ENCODE measurements at regions not wholly inside any gene's neighbourhood (a gene's known extent, or its start where the extent isn't known, plus 50 kb on each side); places are given as distances from the start of the nearest gene placed in this dataset.
A peak's percentile ranks its signal among the peaks of the same experiment; 100 is the strongest.

DNA sequence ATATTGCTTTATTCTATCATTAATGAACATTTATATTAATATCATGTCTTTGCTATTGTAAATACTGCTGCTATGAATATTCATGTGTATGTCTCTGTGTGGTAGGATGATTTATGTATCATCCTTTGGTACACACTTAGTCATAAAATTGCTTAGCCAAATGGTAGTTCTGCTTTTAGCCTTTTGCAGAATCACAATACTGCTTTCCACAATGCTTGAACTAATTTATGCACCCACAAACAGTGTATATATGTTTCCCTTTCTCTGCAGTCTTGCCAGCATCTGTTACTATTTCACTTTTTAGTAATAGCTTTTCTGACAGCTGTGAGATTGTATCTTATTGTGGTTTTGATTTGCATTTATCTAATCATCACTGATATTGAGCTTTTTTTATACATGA is 254.3 kb upstream of the RBMY1B start:
- Histone ChIP-seq H3K36me3 (replicated peaks in 1 of 2; ENCODE audit: insufficient read depth in 1 of 2, low read depth in 2 of 2) (no peaks in the 10 kb centered on the region), H3K9me3 (no peaks in the 10 kb centered on the region), H3K4me1 (no peaks in the 10 kb centered on the region), H3K27ac (no peak overlapping the region), H3K27me3 (no peaks in the 10 kb centered on the region), H3K4me3 (no peak overlapping the region)
- no peak for ATAC-seq
- TF ChIP-seq, protein P1, sequence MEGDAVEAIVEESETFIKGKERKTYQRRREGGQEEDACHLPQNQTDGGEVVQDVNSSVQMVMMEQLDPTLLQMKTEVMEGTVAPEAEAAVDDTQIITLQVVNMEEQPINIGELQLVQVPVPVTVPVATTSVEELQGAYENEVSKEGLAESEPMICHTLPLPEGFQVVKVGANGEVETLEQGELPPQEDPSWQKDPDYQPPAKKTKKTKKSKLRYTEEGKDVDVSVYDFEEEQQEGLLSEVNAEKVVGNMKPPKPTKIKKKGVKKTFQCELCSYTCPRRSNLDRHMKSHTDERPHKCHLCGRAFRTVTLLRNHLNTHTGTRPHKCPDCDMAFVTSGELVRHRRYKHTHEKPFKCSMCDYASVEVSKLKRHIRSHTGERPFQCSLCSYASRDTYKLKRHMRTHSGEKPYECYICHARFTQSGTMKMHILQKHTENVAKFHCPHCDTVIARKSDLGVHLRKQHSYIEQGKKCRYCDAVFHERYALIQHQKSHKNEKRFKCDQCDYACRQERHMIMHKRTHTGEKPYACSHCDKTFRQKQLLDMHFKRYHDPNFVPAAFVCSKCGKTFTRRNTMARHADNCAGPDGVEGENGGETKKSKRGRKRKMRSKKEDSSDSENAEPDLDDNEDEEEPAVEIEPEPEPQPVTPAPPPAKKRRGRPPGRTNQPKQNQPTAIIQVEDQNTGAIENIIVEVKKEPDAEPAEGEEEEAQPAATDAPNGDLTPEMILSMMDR (IDR thresholded peaks at IDR 0.05) = no peak
- no peak for TF ChIP-seq POLR2A (IDR thresholded peaks at IDR 0.05)
- intact Hi-C loops (cut with DNase I) = no loop called here
- DNase-seq = no peak

GRCh38 chrY:21259707-21260106 is 251.4 kb upstream of the RBMY1B start:
- Histone ChIP-seq H3K4me1 (no peaks in the 10 kb centered on the region), H3K9me3 (no peaks in the 10 kb centered on the region), H3K27me3 (no peaks in the 10 kb centered on the region), H3K27ac (no peak overlapping the region), H3K36me3 (replicated peaks in 1 of 2; ENCODE audit: insufficient read depth in 1 of 2, low read depth in 2 of 2) (no peaks in the 10 kb centered on the region), H3K4me3 (no peak overlapping the region)
- intact Hi-C loops (cut with DNase I) = no loop called here
- TF ChIP-seq, protein P1 (IDR thresholded peaks at IDR 0.05) = no peak
- no peak for TF ChIP-seq POLR2A (IDR thresholded peaks at IDR 0.05)
- WGBS, 2 donors = 40% methylated on average over 1 of the region's 1 CpG; no CpG with 5 or more reads in 1 of the 2 donors
- no peak for DNase-seq
- ATAC-seq = no peak

DNA sequence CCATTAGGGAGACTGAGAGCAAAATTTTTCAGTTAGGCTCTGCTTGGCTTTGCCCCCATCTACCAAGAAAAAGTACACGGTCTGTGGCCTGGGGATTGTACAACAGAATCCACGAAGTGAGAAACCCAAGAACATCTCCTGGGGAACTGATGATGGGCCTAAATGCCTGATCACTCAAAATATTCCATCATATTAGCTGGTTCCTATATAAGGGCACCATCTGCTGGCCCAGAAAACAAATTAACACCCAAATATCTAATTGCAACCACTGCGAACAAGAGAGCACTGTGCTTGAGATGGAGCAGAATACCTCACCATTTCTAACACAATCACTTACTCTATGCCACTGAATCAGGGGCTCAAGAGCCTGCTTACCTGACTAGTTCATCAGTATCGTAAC is 250.8 kb upstream of the RBMY1B start:
- H3K27me3 ChIP-seq = no peaks in the 10 kb centered on the region
- no peak overlapping the region for H3K4me3 ChIP-seq
- intact Hi-C loops (cut with DNase I) = no loop called here
- H3K4me1 ChIP-seq = no peaks in the 10 kb centered on the region
- H3K27ac ChIP-seq = no peak overlapping the region
- no peak for TF ChIP-seq POLR2A (IDR thresholded peaks at IDR 0.05)
- TF ChIP-seq, protein P1 (IDR thresholded peaks at IDR 0.05) = no peak
- WGBS, 2 donors = 34 to 40% methylated on average over 3 to 4 of the region's 4 CpGs
- ATAC-seq = no peak
- H3K36me3 ChIP-seq (replicated peaks in 1 of 2; ENCODE audit: insufficient read depth in 1 of 2, low read depth in 2 of 2) = no peaks in the 10 kb centered on the region
- H3K9me3 ChIP-seq = no peaks in the 10 kb centered on the region
- DNase-seq = no peak

DNA sequence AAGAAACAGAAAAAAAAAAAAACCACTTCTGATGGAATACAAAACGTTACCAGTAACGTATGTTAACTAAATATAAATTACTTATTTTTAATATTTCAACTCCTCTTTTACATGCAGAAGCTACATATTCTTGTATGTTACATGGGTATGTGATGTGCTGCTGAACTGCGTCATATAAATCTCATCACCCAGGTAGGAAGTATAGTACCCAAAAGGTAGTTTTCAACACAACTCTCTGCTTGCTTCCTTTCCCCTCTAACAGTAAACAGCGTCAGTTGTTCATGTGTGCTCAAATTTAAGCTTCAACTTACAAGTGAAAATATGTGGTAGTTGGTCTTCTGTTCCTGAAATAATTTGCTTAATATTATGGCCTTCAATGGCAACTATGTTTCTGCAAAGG is 250.0 kb upstream of the RBMY1B start:
- intact Hi-C loops (cut with DNase I) = no loop called here
- Histone ChIP-seq H3K4me1 (peaks cover 1% of the 10 kb centered on the region), H3K27ac (no peak overlapping the region), H3K27me3 (no peaks in the 10 kb centered on the region), H3K9me3 (no peaks in the 10 kb centered on the region), H3K4me3 (no peak overlapping the region), H3K36me3 (replicated peaks in 1 of 2; ENCODE audit: insufficient read depth in 1 of 2, low read depth in 2 of 2) (no peaks in the 10 kb centered on the region)
- WGBS, 2 donors = 47 to 64% methylated on average over 4 of the region's 4 CpGs
- no peak for TF ChIP-seq POLR2A (IDR thresholded peaks at IDR 0.05)
- TF ChIP-seq, protein P1 (IDR thresholded peaks at IDR 0.05) = no peak
- DNase-seq (no peak), ATAC-seq (no peak)

DNA sequence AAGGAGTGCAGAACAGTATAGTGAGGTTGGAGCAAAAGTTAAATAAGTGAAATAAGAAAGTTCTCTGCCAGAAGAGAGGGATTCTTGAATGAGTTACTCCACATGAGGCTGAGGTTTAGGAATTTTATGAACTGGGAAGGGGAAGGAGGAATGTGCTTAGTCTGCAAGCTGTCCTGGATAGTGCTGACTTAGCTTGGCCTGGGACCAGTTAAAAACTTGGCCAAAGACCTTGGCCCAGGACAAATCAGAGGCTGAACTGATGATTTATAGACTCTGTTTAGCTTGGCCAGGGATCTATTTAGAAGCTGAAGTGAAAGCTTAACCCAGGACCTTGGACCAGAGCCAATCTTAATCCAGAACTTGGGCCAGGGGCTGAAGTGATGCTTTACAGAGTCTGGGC is 244.4 kb upstream of the RBMY1B start:
- intact Hi-C loops (cut with DNase I) = no loop called here
- DNase-seq (peak in 2 of 4 donors; percentile 22 to 55), ATAC-seq (peak; percentile 88)
- H3K4me1 ChIP-seq = peaks cover 15% of the 10 kb centered on the region
- no peak overlapping the region for H3K4me3 ChIP-seq
- no peaks in the 10 kb centered on the region for H3K36me3 ChIP-seq (replicated peaks in 1 of 2; ENCODE audit: insufficient read depth in 1 of 2, low read depth in 2 of 2)
- H3K27me3 ChIP-seq = no peaks in the 10 kb centered on the region
- H3K9me3 ChIP-seq = no peaks in the 10 kb centered on the region
- TF ChIP-seq, protein P1 (IDR thresholded peaks at IDR 0.05) = no peak
- TF ChIP-seq POLR2A (IDR thresholded peaks at IDR 0.05) = no peak
- H3K27ac ChIP-seq = peak overlapping the region in 2 of 4 donors; percentile 28 to 30
